ENCODE measurements at regions not wholly inside any gene's neighbourhood (a gene's known extent, or its start where the extent isn't known, plus 50 kb on each side); places are given as distances from the start of the nearest gene placed in this dataset.

GRCh38 chr4:62275470-62275869, 1075.3 kb downstream of the ADGRL3 start:
- no peaks in the 10 kb centered on the region for H3K79me2 ChIP-seq
- H2AFZ ChIP-seq = no peak overlapping the region
- H3K4me1 ChIP-seq (ENCODE audit: insufficient read depth) = no peaks in the 10 kb centered on the region
- H3K4me2 ChIP-seq = no peak overlapping the region
- H3K4me3 ChIP-seq = no peak overlapping the region
- H3K36me3 ChIP-seq (replicated peaks; ENCODE audit: insufficient read depth, low read depth) = no peaks in the 10 kb centered on the region
- DNase-seq (ENCODE audit: low spot score) = no peak
- no peak for TF ChIP-seq EZH2phosphoT487 (IDR thresholded peaks at IDR 0.05; ENCODE audit: low read depth, severe bottlenecking, unreplicated experiment)
- TF ChIP-seq CTCF (IDR thresholded peaks at IDR 0.05; ENCODE audit: poor library complexity) = no peak
- TF ChIP-seq EZH2 (IDR thresholded peaks at IDR 0.05; ENCODE audit: borderline replicate concordance) = no peak
- H3K9me3 ChIP-seq (ENCODE audit: low read depth) = no peaks in the 10 kb centered on the region
- no peaks in the 10 kb centered on the region for H3K9me2 ChIP-seq (replicated peaks; ENCODE audit: insufficient read depth)
- no peak overlapping the region for H3K27ac ChIP-seq
- no peaks in the 10 kb centered on the region for H3K27me3 ChIP-seq
- H4K20me1 ChIP-seq (ENCODE audit: insufficient read depth, poor library complexity, severe bottlenecking) = no peaks in the 10 kb centered on the region

GRCh38 chr4:62274782-62275181, 1074.7 kb downstream of the ADGRL3 start:
- no peaks in the 10 kb centered on the region for H3K27me3 ChIP-seq
- no peaks in the 10 kb centered on the region for H3K9me3 ChIP-seq (ENCODE audit: low read depth)
- no peaks in the 10 kb centered on the region for H3K4me1 ChIP-seq (ENCODE audit: insufficient read depth)
- H4K20me1 ChIP-seq (ENCODE audit: insufficient read depth, poor library complexity, severe bottlenecking) = no peaks in the 10 kb centered on the region
- no peak for TF ChIP-seq CTCF (IDR thresholded peaks at IDR 0.05; ENCODE audit: poor library complexity)
- no peak for TF ChIP-seq EZH2phosphoT487 (IDR thresholded peaks at IDR 0.05; ENCODE audit: low read depth, severe bottlenecking, unreplicated experiment)
- no peak for DNase-seq (ENCODE audit: low spot score)
- no peak overlapping the region for H3K4me3 ChIP-seq
- H3K4me2 ChIP-seq = no peak overlapping the region
- H3K27ac ChIP-seq = no peak overlapping the region
- H2AFZ ChIP-seq = no peak overlapping the region
- 95% methylated on average over 1 of the region's 1 CpG for WGBS (ENCODE audit: low lambda C conversion rate, missing lambda C conversion rate)
- H3K79me2 ChIP-seq = no peaks in the 10 kb centered on the region
- H3K9me2 ChIP-seq (replicated peaks; ENCODE audit: insufficient read depth) = no peaks in the 10 kb centered on the region
- H3K36me3 ChIP-seq (replicated peaks; ENCODE audit: insufficient read depth, low read depth) = no peaks in the 10 kb centered on the region

GRCh38 chr4:62271107-62271506, 1071.0 kb downstream of the ADGRL3 start:
- Histone ChIP-seq H3K36me3 (replicated peaks; ENCODE audit: insufficient read depth, low read depth) (no peaks in the 10 kb centered on the region), H3K9me2 (replicated peaks; ENCODE audit: insufficient read depth) (no peaks in the 10 kb centered on the region), H4K20me1 (ENCODE audit: insufficient read depth, poor library complexity, severe bottlenecking) (no peaks in the 10 kb centered on the region), H3K27ac (no peak overlapping the region), H2AFZ (no peak overlapping the region), H3K9me3 (ENCODE audit: low read depth) (no peaks in the 10 kb centered on the region), H3K4me1 (ENCODE audit: insufficient read depth) (no peaks in the 10 kb centered on the region), H3K27me3 (no peaks in the 10 kb centered on the region), H3K4me2 (no peak overlapping the region), H3K79me2 (no peaks in the 10 kb centered on the region), H3K4me3 (no peak overlapping the region)
- WGBS (ENCODE audit: low lambda C conversion rate, missing lambda C conversion rate) = 97% methylated on average over 4 of the region's 4 CpGs
- no peak for DNase-seq (ENCODE audit: low spot score)
- no peak for TF ChIP-seq EZH2 (IDR thresholded peaks at IDR 0.05; ENCODE audit: borderline replicate concordance)
- no peak for TF ChIP-seq CTCF (IDR thresholded peaks at IDR 0.05; ENCODE audit: poor library complexity)
- no peak for TF ChIP-seq EZH2phosphoT487 (IDR thresholded peaks at IDR 0.05; ENCODE audit: low read depth, severe bottlenecking, unreplicated experiment)

GRCh38 chr4:62269918-62270317, 1069.8 kb downstream of the ADGRL3 start:
- H3K4me2 ChIP-seq = no peak overlapping the region
- no peaks in the 10 kb centered on the region for H3K79me2 ChIP-seq
- no peaks in the 10 kb centered on the region for H3K4me1 ChIP-seq (ENCODE audit: insufficient read depth)
- no peak for DNase-seq (ENCODE audit: low spot score)
- no peaks in the 10 kb centered on the region for H3K27me3 ChIP-seq
- H3K36me3 ChIP-seq (replicated peaks; ENCODE audit: insufficient read depth, low read depth) = no peaks in the 10 kb centered on the region
- no peaks in the 10 kb centered on the region for H3K9me3 ChIP-seq (ENCODE audit: low read depth)
- no peak for TF ChIP-seq EZH2 (IDR thresholded peaks at IDR 0.05; ENCODE audit: borderline replicate concordance)
- TF ChIP-seq EZH2phosphoT487 (IDR thresholded peaks at IDR 0.05; ENCODE audit: low read depth, severe bottlenecking, unreplicated experiment) = no peak
- TF ChIP-seq CTCF (IDR thresholded peaks at IDR 0.05; ENCODE audit: poor library complexity) = no peak
- no peak overlapping the region for H3K4me3 ChIP-seq
- H3K9me2 ChIP-seq (replicated peaks; ENCODE audit: insufficient read depth) = no peaks in the 10 kb centered on the region
- WGBS (ENCODE audit: low lambda C conversion rate, missing lambda C conversion rate) = 95% methylated on average over 4 of the region's 4 CpGs
- H2AFZ ChIP-seq = no peak overlapping the region
- H3K27ac ChIP-seq = no peak overlapping the region
- H4K20me1 ChIP-seq (ENCODE audit: insufficient read depth, poor library complexity, severe bottlenecking) = no peaks in the 10 kb centered on the region
